GM20000 (cell line): ENCODE measurements at regions not wholly inside any gene's neighbourhood (a gene's known extent, or its start where the extent isn't known, plus 50 kb on each side); places are given as distances from the start of the nearest gene placed in this dataset.
A peak's percentile ranks its signal among the peaks of the same experiment; 100 is the strongest.
"Not testable (repeated sequence)": the region's sequence is repeated elsewhere in the genome, so short reads cannot be mapped to it uniquely, and the experiment has no call there.

Experiments used
- DNase-seq: peaks from one replicate; pipeline ENCODE4 v3.0.0; 2012; ENCODE audit warnings: low spot score
- CTCF ChIP-seq: IDR thresholded peaks from 2 replicates; pipeline ENCODE4 v1.5.1; 2012; ENCODE audit warnings: mild to moderate bottlenecking, control low read depth; ENCODE audit errors: extremely low read depth, missing control alignments

- DNase-seq = no peak
These were observed 52.2 kb downstream of the CALML3 start for GRCh38 chr10:5576780-5577624.

GRCh38 chr10:5580038-5580428 lies 55.3 kb downstream of the CALML3 start:
- DNase-seq = not testable (repeated sequence)

More at GRCh38 chr10:5576780-5577624, 52.2 kb downstream of the CALML3 start:
- TF ChIP-seq CTCF = no peak

GRCh38 chr10:5581670-5582566 lies 57.2 kb downstream of the CALML3 start:
- DNase-seq = peak; percentile 75
- TF ChIP-seq CTCF = no peak

- no peak for DNase-seq
- no peak for TF ChIP-seq CTCF
These were observed 58.0 kb downstream of the CALML3 start for GRCh38 chr10:5582736-5583135.

- no peak for TF ChIP-seq CTCF
- peak; percentile 54 for DNase-seq
These were observed 58.9 kb downstream of the CALML3 start for GRCh38 chr10:5583525-5584175.

- no peak for TF ChIP-seq CTCF
- peak; percentile 63 for DNase-seq
These were observed 60.2 kb downstream of the CALML3 start for GRCh38 chr10:5584895-5585516.

GRCh38 chr10:5585517-5586206 lies 60.9 kb downstream of the CALML3 start:
- DNase-seq = no peak
- TF ChIP-seq CTCF = no peak
